ENCODE measurements at regions not wholly inside any gene's neighbourhood (a gene's known extent, or its start where the extent isn't known, plus 50 kb on each side); places are given as distances from the start of the nearest gene placed in this dataset.

DNA sequence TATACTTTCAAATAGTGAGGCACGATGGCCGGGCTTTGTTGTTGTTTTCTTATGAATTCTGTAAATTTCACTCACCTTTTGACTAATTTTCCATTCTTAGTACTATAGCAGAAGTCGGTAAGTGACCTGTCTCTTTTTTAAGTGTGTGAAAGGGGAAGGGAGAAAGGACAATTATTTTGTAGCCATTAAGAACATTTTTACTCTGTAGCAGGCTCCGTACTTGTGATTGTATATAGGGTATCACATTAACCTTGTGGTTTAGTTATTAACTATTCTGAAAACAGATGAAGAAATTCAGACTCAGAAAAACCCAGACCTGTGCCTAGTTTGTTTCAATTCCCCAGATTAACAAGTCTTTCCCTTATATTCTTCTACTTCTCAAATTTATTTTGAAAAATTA lies 78.7 kb downstream of the CASP12 start:
- no peaks in the 10 kb centered on the region for H3K9me3 ChIP-seq
- TF ChIP-seq, protein P1, sequence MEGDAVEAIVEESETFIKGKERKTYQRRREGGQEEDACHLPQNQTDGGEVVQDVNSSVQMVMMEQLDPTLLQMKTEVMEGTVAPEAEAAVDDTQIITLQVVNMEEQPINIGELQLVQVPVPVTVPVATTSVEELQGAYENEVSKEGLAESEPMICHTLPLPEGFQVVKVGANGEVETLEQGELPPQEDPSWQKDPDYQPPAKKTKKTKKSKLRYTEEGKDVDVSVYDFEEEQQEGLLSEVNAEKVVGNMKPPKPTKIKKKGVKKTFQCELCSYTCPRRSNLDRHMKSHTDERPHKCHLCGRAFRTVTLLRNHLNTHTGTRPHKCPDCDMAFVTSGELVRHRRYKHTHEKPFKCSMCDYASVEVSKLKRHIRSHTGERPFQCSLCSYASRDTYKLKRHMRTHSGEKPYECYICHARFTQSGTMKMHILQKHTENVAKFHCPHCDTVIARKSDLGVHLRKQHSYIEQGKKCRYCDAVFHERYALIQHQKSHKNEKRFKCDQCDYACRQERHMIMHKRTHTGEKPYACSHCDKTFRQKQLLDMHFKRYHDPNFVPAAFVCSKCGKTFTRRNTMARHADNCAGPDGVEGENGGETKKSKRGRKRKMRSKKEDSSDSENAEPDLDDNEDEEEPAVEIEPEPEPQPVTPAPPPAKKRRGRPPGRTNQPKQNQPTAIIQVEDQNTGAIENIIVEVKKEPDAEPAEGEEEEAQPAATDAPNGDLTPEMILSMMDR (IDR thresholded peaks at IDR 0.05 in 4 of 5, conservative IDR thresholded peaks at IDR 0.05 in 1 of 5): no peak
- no peak for TF ChIP-seq POLR2A (IDR thresholded peaks at IDR 0.05)
- intact Hi-C loops (cut with DNase I; ENCODE audit: low total_unique reads): no loop called here

GRCh38 chr11:104819107-104819506 lies 79.2 kb downstream of the CASP12 start:
- TF ChIP-seq, protein P1 (IDR thresholded peaks at IDR 0.05 in 4 of 5, conservative IDR thresholded peaks at IDR 0.05 in 1 of 5): no peak
- no peak for TF ChIP-seq POLR2A (IDR thresholded peaks at IDR 0.05)
- DNase-seq (no peak), ATAC-seq (no peak)
- Histone ChIP-seq H3K27ac (no peak overlapping the region), H3K9me3 (no peaks in the 10 kb centered on the region), H3K4me1 (no peaks in the 10 kb centered on the region), H3K4me3 (no peak overlapping the region), H3K36me3 (no peaks in the 10 kb centered on the region), H3K27me3 (no peaks in the 10 kb centered on the region)
- intact Hi-C loops (cut with DNase I; ENCODE audit: low total_unique reads): no loop called here
- in situ Hi-C loops (cut with MboI; ENCODE audit: low sequenced_read_pairs in 4 of 4): no loop called here

More for the DNA sequence above, 78.7 kb downstream of the CASP12 start:
- Histone ChIP-seq H3K4me1 (no peaks in the 10 kb centered on the region), H3K36me3 (no peaks in the 10 kb centered on the region), H3K27me3 (no peaks in the 10 kb centered on the region), H3K4me3 (no peak overlapping the region), H3K27ac (no peak overlapping the region)
- in situ Hi-C loops (cut with MboI; ENCODE audit: low sequenced_read_pairs in 4 of 4): no loop called here
- no peak for DNase-seq
- ATAC-seq: no peak

- in situ Hi-C loops (cut with MboI; ENCODE audit: low sequenced_read_pairs in 4 of 4): no loop called here
- Histone ChIP-seq H3K36me3 (no peaks in the 10 kb centered on the region), H3K9me3 (no peaks in the 10 kb centered on the region), H3K4me3 (no peak overlapping the region), H3K27ac (no peak overlapping the region), H3K27me3 (no peaks in the 10 kb centered on the region), H3K4me1 (no peaks in the 10 kb centered on the region)
- ATAC-seq (no peak), DNase-seq (no peak)
- intact Hi-C loops (cut with DNase I; ENCODE audit: low total_unique reads): no loop called here
- TF ChIP-seq, protein P1 (IDR thresholded peaks at IDR 0.05 in 4 of 5, conservative IDR thresholded peaks at IDR 0.05 in 1 of 5): no peak
- TF ChIP-seq POLR2A (IDR thresholded peaks at IDR 0.05): no peak
These were observed 80.3 kb downstream of the CASP12 start for GRCh38 chr11:104817973-104818372.

DNA sequence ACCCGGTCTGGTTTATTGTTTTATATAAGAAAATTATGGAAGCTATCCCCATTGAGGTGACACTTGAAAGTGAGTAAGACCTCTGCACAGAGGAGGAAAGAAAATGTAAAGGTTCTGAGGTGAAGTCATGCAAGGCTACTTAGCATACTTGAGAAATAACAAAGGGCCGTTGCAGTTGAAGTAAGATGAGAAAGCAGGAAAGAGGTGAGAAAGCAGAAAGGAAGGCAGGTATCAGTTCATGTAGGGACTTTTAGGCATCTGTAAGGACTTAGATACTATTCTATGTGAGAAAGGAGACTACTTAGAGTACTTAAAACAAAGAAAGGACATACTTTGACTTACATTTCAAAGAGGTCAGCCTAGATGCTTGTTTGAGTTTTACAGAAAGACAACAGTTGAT lies 84.7 kb downstream of the CASP12 start:
- intact Hi-C loops (cut with DNase I; ENCODE audit: low total_unique reads) (no loop called here), in situ Hi-C loops (cut with MboI; ENCODE audit: low sequenced_read_pairs in 4 of 4) (no loop called here)
- H3K27me3 ChIP-seq: no peaks in the 10 kb centered on the region
- TF ChIP-seq, protein P1 (IDR thresholded peaks at IDR 0.05 in 4 of 5, conservative IDR thresholded peaks at IDR 0.05 in 1 of 5): no peak
- no peak for TF ChIP-seq POLR2A (IDR thresholded peaks at IDR 0.05)
- ATAC-seq (no peak), DNase-seq (no peak)
- H3K9me3 ChIP-seq: no peaks in the 10 kb centered on the region
- no peak overlapping the region for H3K4me3 ChIP-seq
- no peaks in the 10 kb centered on the region for H3K36me3 ChIP-seq
- H3K4me1 ChIP-seq: no peaks in the 10 kb centered on the region
- no peak overlapping the region for H3K27ac ChIP-seq

DNA sequence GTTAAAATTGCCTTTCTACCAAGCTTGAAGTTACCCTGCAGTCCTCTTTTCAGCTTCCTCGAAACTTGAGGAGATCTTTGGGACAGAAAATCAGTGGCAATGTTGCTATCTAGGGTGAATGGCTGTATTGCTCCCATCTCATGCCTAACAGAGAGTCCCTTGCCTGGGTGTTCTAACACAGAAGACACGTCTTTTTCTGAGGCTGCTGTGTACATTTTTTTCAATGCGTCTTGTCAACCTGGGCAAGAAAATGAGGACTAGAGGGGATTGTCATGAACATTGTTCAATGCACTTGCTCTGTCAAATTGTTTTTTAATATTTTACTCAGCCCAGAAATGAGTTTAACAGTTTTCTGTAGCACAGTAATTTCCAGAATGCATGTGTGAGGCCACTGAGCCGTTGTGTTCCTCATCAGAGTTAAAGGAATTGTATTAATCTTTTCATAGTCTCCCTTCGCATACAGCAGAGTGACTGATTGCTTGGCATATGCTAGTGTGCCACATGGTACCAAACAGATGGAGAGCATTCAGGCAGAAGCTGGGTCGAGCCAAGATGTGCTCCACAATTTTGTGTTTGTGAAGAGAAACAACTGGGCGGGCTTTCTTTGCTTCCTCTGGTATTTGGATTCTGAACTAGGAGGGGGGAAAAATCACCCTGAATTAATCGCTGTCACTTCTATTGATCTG lies 86.0 kb downstream of the CASP12 start:
- in situ Hi-C loops (cut with MboI; ENCODE audit: low sequenced_read_pairs in 4 of 4): no loop called here
- intact Hi-C loops (cut with DNase I; ENCODE audit: low total_unique reads): no loop called here

More for the DNA sequence above, 86.0 kb downstream of the CASP12 start:
- no peak for DNase-seq
- no peak for ATAC-seq
- no peaks in the 10 kb centered on the region for H3K9me3 ChIP-seq
- no peaks in the 10 kb centered on the region for H3K27me3 ChIP-seq
- TF ChIP-seq, protein P1 (IDR thresholded peaks at IDR 0.05 in 4 of 5, conservative IDR thresholded peaks at IDR 0.05 in 1 of 5): no peak
- no peak for TF ChIP-seq POLR2A (IDR thresholded peaks at IDR 0.05)
- H3K27ac ChIP-seq: no peak overlapping the region
- H3K4me3 ChIP-seq: no peak overlapping the region
- H3K36me3 ChIP-seq: no peaks in the 10 kb centered on the region
- no peaks in the 10 kb centered on the region for H3K4me1 ChIP-seq
